LNCaP clone FGC (cell line): ENCODE measurements at regions not wholly inside any gene's neighbourhood (a gene's known extent, or its start where the extent isn't known, plus 50 kb on each side); places are given as distances from the start of the nearest gene placed in this dataset.

Source experiments
- DNase-seq: peaks from one replicate; pipeline ENCODE4 v3.0.0-alpha.2; 2011; ENCODE audit warnings: low read depth
- H3K4me3 ChIP-seq: 2 replicates; pipeline ENCODE4 v1.5.1; 2011; ENCODE audit warnings: mild to moderate bottlenecking, low read depth, low read length, control low read depth
- CTCF ChIP-seq: IDR thresholded peaks from 2 replicates; pipeline ENCODE4 v1.5.1; 2012; ENCODE audit warnings: mild to moderate bottlenecking; ENCODE audit not compliant: control insufficient read depth, insufficient read depth; ENCODE audit errors: extremely low read depth

GRCh38 chr13:80605011-80605410 is 264.1 kb upstream of the SPRY2 start:
- no peak for DNase-seq
- no peak overlapping the region for H3K4me3 ChIP-seq
- TF ChIP-seq CTCF = no peak

GRCh38 chr13:80604098-80604497 is 263.2 kb upstream of the SPRY2 start:
- no peak for TF ChIP-seq CTCF

GRCh38 chr13:80603351-80603750 is 262.4 kb upstream of the SPRY2 start:
- no peak for DNase-seq
- no peak for TF ChIP-seq CTCF

More at GRCh38 chr13:80604098-80604497, 263.2 kb upstream of the SPRY2 start:
- no peak for DNase-seq
- no peak overlapping the region for H3K4me3 ChIP-seq

GRCh38 chr13:80599765-80600164 is 258.8 kb upstream of the SPRY2 start:
- no peak for TF ChIP-seq CTCF
- no peak overlapping the region for H3K4me3 ChIP-seq

More at GRCh38 chr13:80603351-80603750, 262.4 kb upstream of the SPRY2 start:
- H3K4me3 ChIP-seq = no peak overlapping the region

DNA sequence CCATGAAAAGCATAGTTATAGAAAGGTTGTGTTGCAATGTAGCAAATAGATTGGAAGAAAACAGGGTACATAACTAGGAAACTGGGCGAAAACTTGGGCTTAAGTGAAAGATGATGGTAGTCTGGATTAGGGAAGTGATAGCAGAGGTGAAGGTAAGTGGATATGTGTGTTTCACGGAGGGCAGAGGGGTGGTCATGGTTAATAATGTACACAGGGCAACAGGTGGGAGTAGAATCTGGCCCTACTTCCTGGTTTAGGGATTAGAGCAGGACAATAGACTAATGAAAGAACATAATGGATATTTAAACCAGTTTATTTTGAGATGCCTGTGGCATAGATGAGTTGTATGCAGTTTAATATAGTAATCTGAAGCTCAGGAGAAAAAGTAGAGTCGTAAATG is 257.3 kb upstream of the SPRY2 start:
- H3K4me3 ChIP-seq = no peak overlapping the region
- TF ChIP-seq CTCF = no peak

More at GRCh38 chr13:80599765-80600164, 258.8 kb upstream of the SPRY2 start:
- DNase-seq = no peak

DNA sequence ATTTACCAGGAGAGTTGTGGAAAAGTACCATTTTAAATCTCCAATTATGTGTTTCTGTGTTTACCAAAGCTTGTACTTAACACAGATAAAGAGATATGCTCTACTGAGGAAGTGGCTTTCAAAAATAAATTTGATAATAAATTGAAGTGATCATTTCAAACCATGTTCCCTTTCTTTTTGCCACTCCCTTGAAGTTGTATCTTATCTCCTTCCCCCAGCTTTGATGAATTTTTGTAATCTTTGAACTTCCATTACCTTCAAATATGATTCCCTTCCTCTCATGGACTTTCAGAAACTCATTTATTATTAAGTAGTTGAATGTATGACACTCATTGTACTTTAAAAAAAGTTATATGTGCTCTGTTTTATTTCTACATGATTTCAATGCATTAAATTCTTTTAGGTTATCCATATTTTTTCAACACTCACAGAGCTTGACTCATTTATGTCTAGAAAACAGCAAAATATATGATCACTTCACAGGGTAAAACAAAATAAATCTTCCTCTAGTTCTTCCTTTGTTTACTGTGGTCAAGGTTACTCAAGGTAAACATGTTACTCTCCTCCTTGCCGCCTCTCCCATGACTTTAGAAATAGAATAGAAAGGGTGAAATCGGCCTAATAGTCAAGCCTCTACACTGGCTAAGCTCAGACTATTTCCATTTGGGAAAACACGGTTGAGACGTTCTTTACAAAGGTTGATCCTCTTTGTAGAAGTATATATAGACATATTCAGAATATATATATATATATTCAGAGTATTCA is 251.2 kb upstream of the SPRY2 start:
- no peak overlapping the region for H3K4me3 ChIP-seq
- no peak for TF ChIP-seq CTCF
- no peak for DNase-seq

More for the DNA sequence above, 257.3 kb upstream of the SPRY2 start:
- DNase-seq = no peak

DNA sequence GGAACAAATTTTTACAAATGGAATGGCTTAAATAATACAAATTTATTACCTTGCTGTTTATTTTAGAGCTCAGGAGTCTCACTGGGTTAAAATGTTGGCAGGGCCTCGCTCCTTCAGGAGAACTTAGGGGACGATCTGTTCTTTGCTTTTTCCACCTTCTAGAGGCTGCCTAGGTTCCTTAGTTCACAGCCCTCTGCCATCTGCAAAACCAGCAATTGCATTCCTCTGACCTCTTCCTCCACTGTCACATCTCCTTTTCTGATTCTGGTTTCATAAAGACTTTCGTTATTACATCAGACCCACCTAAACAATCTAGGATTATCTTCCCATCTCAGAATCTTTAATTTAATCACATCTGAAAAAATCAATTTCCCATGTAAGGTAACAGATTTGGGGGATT is 249.6 kb upstream of the SPRY2 start:
- no peak for DNase-seq
- no peak overlapping the region for H3K4me3 ChIP-seq
- no peak for TF ChIP-seq CTCF
